ENCODE measurements at regions not wholly inside any gene's neighbourhood (a gene's known extent, or its start where the extent isn't known, plus 50 kb on each side); places are given as distances from the start of the nearest gene placed in this dataset.

- TF ChIP-seq ZNF274 (IDR thresholded peaks at IDR 0.05; ENCODE audit: low read depth, low read length) (no peak), YY1 (IDR thresholded peaks at IDR 0.05; ENCODE audit: insufficient read depth, insufficient read length) (no peak)
These were observed 1184.0 kb downstream of the UQCRFS1 start for GRCh38 chr19:28028881-28029444.

Data from NT2/D1 (cell line).